Panc1 (cell line): ENCODE measurements at regions not wholly inside any gene's neighbourhood (a gene's known extent, or its start where the extent isn't known, plus 50 kb on each side); places are given as distances from the start of the nearest gene placed in this dataset.

Source experiments
- CTCF ChIP-seq: fragments of 450-650 bp; IDR thresholded peaks from 2 replicates; pipeline ENCODE4 v1.5.1; 2017; ENCODE audit warnings: mild to moderate bottlenecking
- POLR2AphosphoS5 ChIP-seq: IDR thresholded peaks from 2 replicates; pipeline ENCODE4 v1.6.1; 2012; ENCODE audit warnings: mild to moderate bottlenecking, low read depth, low read length, moderate library complexity
- REST ChIP-seq, 2 experiments: IDR thresholded peaks; 2 replicates each; pipeline ENCODE4 v1.6.1; 2011 to 2012; ENCODE audit warnings: low read depth in 2 of 2, control low read depth in 1 of 2, low read length in 1 of 2, mild to moderate bottlenecking in 1 of 2, moderate library complexity in 1 of 2; ENCODE audit not compliant: insufficient read depth in 1 of 2
- SIN3A ChIP-seq: IDR thresholded peaks from 2 replicates; pipeline ENCODE4 v1.6.1; 2012; ENCODE audit warnings: low read depth, mild to moderate bottlenecking, low read length, moderate library complexity, borderline replicate concordance; ENCODE audit not compliant: insufficient read depth
- TCF7L2 ChIP-seq: IDR thresholded peaks from 2 replicates; pipeline ENCODE4 v1.6.1; 2011; ENCODE audit warnings: mild to moderate bottlenecking, low read depth, low read length, inconsistent platforms

GRCh38 chr4:121226362-121226761 is 62.2 kb upstream of the TNIP3 start:
- TF ChIP-seq CTCF (no peak), POLR2AphosphoS5 (no peak), TCF7L2 (no peak), REST (IDR thresholded peaks at IDR 0.05; ENCODE audit: insufficient read depth in 1 of 2, low read depth in 2 of 2, low read length in 1 of 2) (no peak), SIN3A (no peak)
